ENCODE measurements at regions not wholly inside any gene's neighbourhood (a gene's known extent, or its start where the extent isn't known, plus 50 kb on each side); places are given as distances from the start of the nearest gene placed in this dataset.

DNA sequence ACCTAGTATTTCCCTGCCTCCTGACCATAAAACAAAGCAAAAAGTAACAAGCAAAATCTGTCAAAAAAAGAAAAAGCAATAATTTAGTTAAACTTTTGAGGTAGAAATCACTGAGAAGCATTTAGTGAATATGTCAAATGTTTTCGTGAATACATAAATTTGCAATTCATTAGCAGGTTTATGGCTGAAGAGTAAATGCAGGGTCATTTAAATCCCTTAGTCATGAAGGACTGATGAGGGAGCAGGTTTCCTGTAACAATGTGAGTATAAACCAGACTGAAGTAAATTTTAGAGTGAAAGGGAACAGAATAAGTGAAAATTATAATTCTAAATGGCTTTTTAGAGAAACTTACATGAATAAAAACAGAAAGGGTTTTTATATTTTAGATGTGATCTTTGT, 313.5 kb upstream of the MANEA start:
- TF ChIP-seq, protein P1, sequence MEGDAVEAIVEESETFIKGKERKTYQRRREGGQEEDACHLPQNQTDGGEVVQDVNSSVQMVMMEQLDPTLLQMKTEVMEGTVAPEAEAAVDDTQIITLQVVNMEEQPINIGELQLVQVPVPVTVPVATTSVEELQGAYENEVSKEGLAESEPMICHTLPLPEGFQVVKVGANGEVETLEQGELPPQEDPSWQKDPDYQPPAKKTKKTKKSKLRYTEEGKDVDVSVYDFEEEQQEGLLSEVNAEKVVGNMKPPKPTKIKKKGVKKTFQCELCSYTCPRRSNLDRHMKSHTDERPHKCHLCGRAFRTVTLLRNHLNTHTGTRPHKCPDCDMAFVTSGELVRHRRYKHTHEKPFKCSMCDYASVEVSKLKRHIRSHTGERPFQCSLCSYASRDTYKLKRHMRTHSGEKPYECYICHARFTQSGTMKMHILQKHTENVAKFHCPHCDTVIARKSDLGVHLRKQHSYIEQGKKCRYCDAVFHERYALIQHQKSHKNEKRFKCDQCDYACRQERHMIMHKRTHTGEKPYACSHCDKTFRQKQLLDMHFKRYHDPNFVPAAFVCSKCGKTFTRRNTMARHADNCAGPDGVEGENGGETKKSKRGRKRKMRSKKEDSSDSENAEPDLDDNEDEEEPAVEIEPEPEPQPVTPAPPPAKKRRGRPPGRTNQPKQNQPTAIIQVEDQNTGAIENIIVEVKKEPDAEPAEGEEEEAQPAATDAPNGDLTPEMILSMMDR (IDR thresholded peaks at IDR 0.05) = no peak
- TF ChIP-seq ZFX (IDR thresholded peaks at IDR 0.05; ENCODE audit: borderline replicate concordance) = no peak
